C4-2B (cell line): ENCODE measurements at regions not wholly inside any gene's neighbourhood (a gene's known extent, or its start where the extent isn't known, plus 50 kb on each side); places are given as distances from the start of the nearest gene placed in this dataset.

Source experiments
- H3K27ac ChIP-seq: fragments of 450-650 bp; 2 replicates; pipeline ENCODE4 v1.5.1; 2017
- CTCF ChIP-seq: fragments of 450-650 bp; conservative IDR thresholded peaks from 2 replicates; pipeline ENCODE4 v1.5.1; 2017; ENCODE audit warnings: mild to moderate bottlenecking
- ZFX ChIP-seq: fragments of 450-650 bp; IDR thresholded peaks from 2 replicates; pipeline ENCODE4 v1.6.1; 2017

GRCh38 chr10:90363799-90364483 is 493.9 kb downstream of the HTR7 start:
- H3K27ac ChIP-seq = no peak overlapping the region
- TF ChIP-seq ZFX (no peak), CTCF (no peak)

GRCh38 chr10:90372451-90372850 is 485.4 kb downstream of the HTR7 start:
- no peak for TF ChIP-seq CTCF
- no peak for TF ChIP-seq ZFX
- no peak overlapping the region for H3K27ac ChIP-seq

- H3K27ac ChIP-seq = no peak overlapping the region
- TF ChIP-seq CTCF (no peak), ZFX (no peak)
Measured at GRCh38 chr10:90373911-90374310, 483.9 kb downstream of the HTR7 start.

- no peak for TF ChIP-seq CTCF
- no peak for TF ChIP-seq ZFX
- H3K27ac ChIP-seq = no peak overlapping the region
Measured at GRCh38 chr10:90378524-90379076, 479.2 kb downstream of the HTR7 start.

- TF ChIP-seq CTCF = no peak
- no peak for TF ChIP-seq ZFX
- no peak overlapping the region for H3K27ac ChIP-seq
Measured at GRCh38 chr10:90381468-90381867, 476.4 kb downstream of the HTR7 start.

- H3K27ac ChIP-seq = no peak overlapping the region
- TF ChIP-seq CTCF (no peak), ZFX (no peak)
Measured at GRCh38 chr10:90389876-90390275, 468.0 kb downstream of the HTR7 start.

GRCh38 chr10:90394311-90394710 is 463.5 kb downstream of the HTR7 start:
- no peak overlapping the region for H3K27ac ChIP-seq
- TF ChIP-seq ZFX = no peak
- TF ChIP-seq CTCF = no peak
